HCT116 (cell line): ENCODE measurements at regions not wholly inside any gene's neighbourhood (a gene's known extent, or its start where the extent isn't known, plus 50 kb on each side); places are given as distances from the start of the nearest gene placed in this dataset.

ENCODE experiments used
- CEBPB ChIP-seq: IDR thresholded peaks from 2 replicates; pipeline ENCODE4 v1.6.1; 2012; ENCODE audit warnings: low read depth
- ELF1 ChIP-seq: IDR thresholded peaks from 2 replicates; pipeline ENCODE4 v1.6.1; 2012; ENCODE audit warnings: low read depth, borderline replicate concordance
- EZH2 ChIP-seq: fragments of 200-600 bp; sonication (generic); IDR thresholded peaks from 2 replicates; pipeline ENCODE4 v1.6.1; 2017; ENCODE audit warnings: antibody characterized with exemption, mixed run types
- EZH2phosphoT487 ChIP-seq: fragments of 200-600 bp; IDR thresholded peaks from 2 replicates; pipeline ENCODE4 v1.6.1; 2018; ENCODE audit warnings: antibody characterized with exemption, borderline replicate concordance
- FOSL1 ChIP-seq: IDR thresholded peaks from 2 replicates; pipeline ENCODE4 v1.6.1; 2012; ENCODE audit warnings: low read depth
- POLR2A ChIP-seq: IDR thresholded peaks from 2 replicates; pipeline ENCODE4 v1.7.0; 2011; ENCODE audit warnings: borderline replicate concordance; ENCODE audit not compliant: insufficient read depth, insufficient read length; ENCODE audit errors: extremely low read depth
- POLR2AphosphoS5 ChIP-seq: IDR thresholded peaks from 2 replicates; pipeline ENCODE4 v1.6.1; 2011; ENCODE audit warnings: mild to moderate bottlenecking, low read depth, low read length, moderate library complexity
- SP1 ChIP-seq: IDR thresholded peaks from 2 replicates; pipeline ENCODE4 v1.6.1; 2012; ENCODE audit warnings: low read depth
- SRF ChIP-seq: IDR thresholded peaks from 2 replicates; pipeline ENCODE4 v1.6.1; 2012; ENCODE audit warnings: low read depth
- TCF7L2 ChIP-seq: IDR thresholded peaks from 2 replicates; pipeline ENCODE4 v1.7.0; 2011; ENCODE audit warnings: borderline replicate concordance, inconsistent platforms; ENCODE audit not compliant: insufficient read depth, insufficient read length; ENCODE audit errors: extremely low read depth
- YY1 ChIP-seq: IDR thresholded peaks from 2 replicates; pipeline ENCODE4 v1.6.1; 2011; ENCODE audit warnings: low read length, low read depth, moderate library complexity, mild to moderate bottlenecking; ENCODE audit not compliant: insufficient replicate concordance; ENCODE audit errors: extremely low read depth
- ZFX ChIP-seq: fragments of 450-650 bp; IDR thresholded peaks from 2 replicates; pipeline ENCODE4 v1.6.1; 2017
- ZNF274 ChIP-seq: fragments of 200-500 bp; sonication (Bioruptor generic); IDR thresholded peaks from 2 replicates; pipeline ENCODE4 v1.6.1; 2014; ENCODE audit warnings: mild to moderate bottlenecking, low read depth, low read length, inconsistent platforms
- TF ChIP-seq, protein P1 (sequence below): IDR thresholded peaks from 2 replicates; pipeline ENCODE4 v1.6.1; 2012
- TF ChIP-seq, protein P2 (sequence below): IDR thresholded peaks from 2 replicates; pipeline ENCODE4 v1.6.1; 2012
- TF ChIP-seq, protein P3 (sequence below), 3 experiments: fragments of 200-600 bp in 1 of 3; sonication (generic) in 1 of 3; IDR thresholded peaks in 2 of 3; conservative IDR thresholded peaks in 1 of 3; 2 replicates each; pipeline ENCODE4 v1.5.1; 2012 to 2017; ENCODE audit warnings: low read depth in 2 of 3, low read length in 2 of 3, antibody characterized with exemption in 1 of 3, borderline replicate concordance in 1 of 3, control low read depth in 1 of 3, mild to moderate bottlenecking in 1 of 3, mixed read lengths in 1 of 3, mixed run types in 1 of 3, moderate library complexity in 1 of 3; ENCODE audit not compliant: insufficient read depth in 1 of 3

DNA sequence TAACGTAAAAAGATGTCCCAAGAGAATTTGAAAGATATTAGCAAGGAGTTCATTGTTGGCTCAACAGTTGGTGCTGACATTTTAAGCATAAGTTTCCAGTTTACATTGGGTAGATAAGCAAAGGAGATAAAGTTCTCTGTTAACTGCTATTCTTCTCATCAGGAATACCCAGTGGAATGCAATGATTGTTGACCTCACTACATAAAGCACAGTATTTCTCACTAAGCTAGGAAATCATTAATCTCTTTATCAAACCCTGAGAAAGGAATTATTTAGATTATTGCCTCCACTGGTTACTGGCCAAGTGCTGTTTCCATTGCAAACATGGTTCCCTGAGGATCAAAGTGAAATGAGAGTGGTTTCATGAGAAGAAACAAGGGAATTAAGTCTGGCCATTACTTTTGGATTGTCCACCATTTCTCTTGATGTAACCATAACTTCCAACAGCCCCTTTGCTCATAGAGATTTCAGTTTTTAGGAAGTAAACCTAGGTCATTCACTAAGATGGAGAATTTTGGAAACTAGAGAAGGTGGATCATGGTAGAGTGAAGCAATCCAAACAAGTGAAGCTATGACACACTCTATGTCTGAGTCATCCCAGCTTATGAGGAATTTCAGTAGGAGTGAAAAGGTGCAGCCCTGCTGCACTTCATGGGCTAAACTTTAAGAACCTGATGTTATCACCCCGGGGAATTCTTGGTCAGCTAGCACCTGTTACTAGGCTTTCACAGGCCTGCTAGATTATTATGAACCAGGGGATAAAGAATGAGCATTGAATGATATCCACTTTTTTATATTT is 163.4 kb downstream of the AREG start (continued):
- no peak for TF ChIP-seq POLR2A
- TF ChIP-seq EZH2 = no peak
- TF ChIP-seq ELF1 = no peak
- TF ChIP-seq FOSL1 = peak; percentile 74
- TF ChIP-seq SRF = no peak
- TF ChIP-seq, protein P1, sequence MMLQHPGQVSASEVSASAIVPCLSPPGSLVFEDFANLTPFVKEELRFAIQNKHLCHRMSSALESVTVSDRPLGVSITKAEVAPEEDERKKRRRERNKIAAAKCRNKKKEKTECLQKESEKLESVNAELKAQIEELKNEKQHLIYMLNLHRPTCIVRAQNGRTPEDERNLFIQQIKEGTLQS = peak; percentile 24; the same call in 1 of the 2 replicates
- TF ChIP-seq POLR2AphosphoS5 = no peak
- peak; percentile 87 for TF ChIP-seq CEBPB
- TF ChIP-seq ZFX = no peak
- no peak for TF ChIP-seq TCF7L2
- TF ChIP-seq, protein P2, sequence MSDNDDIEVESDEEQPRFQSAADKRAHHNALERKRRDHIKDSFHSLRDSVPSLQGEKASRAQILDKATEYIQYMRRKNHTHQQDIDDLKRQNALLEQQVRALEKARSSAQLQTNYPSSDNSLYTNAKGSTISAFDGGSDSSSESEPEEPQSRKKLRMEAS = no peak
- TF ChIP-seq ZNF274 = no peak
- TF ChIP-seq YY1 = no peak
- no peak for TF ChIP-seq EZH2phosphoT487
- TF ChIP-seq SP1 = peak; percentile 21; the same call in 1 of the 2 replicates
- TF ChIP-seq, protein P3, sequence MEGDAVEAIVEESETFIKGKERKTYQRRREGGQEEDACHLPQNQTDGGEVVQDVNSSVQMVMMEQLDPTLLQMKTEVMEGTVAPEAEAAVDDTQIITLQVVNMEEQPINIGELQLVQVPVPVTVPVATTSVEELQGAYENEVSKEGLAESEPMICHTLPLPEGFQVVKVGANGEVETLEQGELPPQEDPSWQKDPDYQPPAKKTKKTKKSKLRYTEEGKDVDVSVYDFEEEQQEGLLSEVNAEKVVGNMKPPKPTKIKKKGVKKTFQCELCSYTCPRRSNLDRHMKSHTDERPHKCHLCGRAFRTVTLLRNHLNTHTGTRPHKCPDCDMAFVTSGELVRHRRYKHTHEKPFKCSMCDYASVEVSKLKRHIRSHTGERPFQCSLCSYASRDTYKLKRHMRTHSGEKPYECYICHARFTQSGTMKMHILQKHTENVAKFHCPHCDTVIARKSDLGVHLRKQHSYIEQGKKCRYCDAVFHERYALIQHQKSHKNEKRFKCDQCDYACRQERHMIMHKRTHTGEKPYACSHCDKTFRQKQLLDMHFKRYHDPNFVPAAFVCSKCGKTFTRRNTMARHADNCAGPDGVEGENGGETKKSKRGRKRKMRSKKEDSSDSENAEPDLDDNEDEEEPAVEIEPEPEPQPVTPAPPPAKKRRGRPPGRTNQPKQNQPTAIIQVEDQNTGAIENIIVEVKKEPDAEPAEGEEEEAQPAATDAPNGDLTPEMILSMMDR (IDR thresholded peaks at IDR 0.05 in 2 of 3, conservative IDR thresholded peaks at IDR 0.05 in 1 of 3; ENCODE audit: borderline replicate concordance in 1 of 3, insufficient read depth in 1 of 3, low read depth in 2 of 3, low read length in 2 of 3) = no peak
